Smooth muscle cell (in vitro differentiated cells): ENCODE measurements at regions not wholly inside any gene's neighbourhood (a gene's known extent, or its start where the extent isn't known, plus 50 kb on each side); places are given as distances from the start of the nearest gene placed in this dataset.

Experiments used
- DNase-seq: peaks from one replicate; lab custom pipeline; 2025; ENCODE audit not compliant: unreplicated experiment; lab: John Stamatoyannopoulos, UW
- H2AFZ ChIP-seq: fragments of 200-600 bp; sonication (generic); 2 replicates; pipeline ENCODE4 v1.6.0; 2016; ENCODE audit warnings: antibody characterized with exemption, low read depth, mild to moderate bottlenecking
- H3F3A ChIP-seq: fragments of 200-600 bp; sonication (generic); 2 replicates; pipeline ENCODE4 v1.6.0; 2017; ENCODE audit warnings: antibody characterized with exemption, low read depth
- H3K27ac ChIP-seq: fragments of 200-600 bp; sonication (generic); 2 replicates; pipeline ENCODE4 v1.5.1; 2016; ENCODE audit warnings: low read depth, mild to moderate bottlenecking
- H3K27me3 ChIP-seq: fragments of 200-600 bp; sonication (generic); 2 replicates; pipeline ENCODE4 v1.6.1; 2016; ENCODE audit warnings: low read depth, mild to moderate bottlenecking
- H3K36me3 ChIP-seq: fragments of 200-600 bp; sonication (generic); 2 replicates; pipeline ENCODE4 v1.5.1; 2016; ENCODE audit warnings: low read depth
- H3K4me1 ChIP-seq: fragments of 200-600 bp; sonication (generic); 2 replicates; pipeline ENCODE4 v1.5.1; 2016; ENCODE audit warnings: low read depth
- H3K4me2 ChIP-seq: fragments of 200-600 bp; sonication (generic); 2 replicates; pipeline ENCODE4 v1.6.0; 2016; ENCODE audit warnings: mild to moderate bottlenecking
- H3K4me3 ChIP-seq: fragments of 200-600 bp; sonication (generic); 2 replicates; pipeline ENCODE4 v1.5.1; 2016; ENCODE audit warnings: mild to moderate bottlenecking
- H3K79me2 ChIP-seq: fragments of 200-600 bp; sonication (generic); 2 replicates; pipeline ENCODE4 v1.6.0; 2016; ENCODE audit warnings: low read depth, mild to moderate bottlenecking
- H3K9ac ChIP-seq: fragments of 200-600 bp; sonication (generic); 2 replicates; pipeline ENCODE4 v1.6.0; 2016; ENCODE audit warnings: low read depth
- H3K9me3 ChIP-seq: fragments of 200-600 bp; sonication (generic); replicated peaks from 2 replicates; pipeline ENCODE4 v1.5.1; 2016; ENCODE audit warnings: low read depth
- H4K20me1 ChIP-seq: fragments of 200-600 bp; sonication (generic); 2 replicates; pipeline ENCODE4 v1.6.0; 2016; ENCODE audit warnings: low read depth
- CTCF ChIP-seq: fragments of 200-600 bp; sonication (generic); IDR thresholded peaks from 2 replicates; pipeline ENCODE4 v1.5.1; 2017; ENCODE audit warnings: borderline replicate concordance, mild to moderate bottlenecking, antibody characterized with exemption; ENCODE audit not compliant: insufficient read depth, poor library complexity, severe bottlenecking
- WGBS: methylation state at CpG from one replicate; pipeline ENCODE4 v1.1.7; 2016; ENCODE audit warnings: low lambda C conversion rate; 5-methylcytosine and 5-hydroxymethylcytosine counted together

GRCh38 chr5:68467208-68467607 lies 251.7 kb downstream of the PIK3R1 start:
- DNase-seq: no peak
- H3K4me1 ChIP-seq: no peaks in the 10 kb centered on the region
- H3K4me2 ChIP-seq: no peak overlapping the region
- H3F3A ChIP-seq: no peaks in the 10 kb centered on the region
- no peaks in the 10 kb centered on the region for H4K20me1 ChIP-seq
- no peaks in the 10 kb centered on the region for H3K79me2 ChIP-seq
- H3K9me3 ChIP-seq: no peaks in the 10 kb centered on the region
- no peaks in the 10 kb centered on the region for H3K27me3 ChIP-seq
- H3K27ac ChIP-seq: no peak overlapping the region
- 85% methylated on average over 2 of the region's 2 CpGs for whole genome bisulfite sequencing
- H2AFZ ChIP-seq: no peak overlapping the region
- no peak overlapping the region for H3K4me3 ChIP-seq
- H3K9ac ChIP-seq: no peak overlapping the region
- TF ChIP-seq CTCF: no peak
- H3K36me3 ChIP-seq: no peaks in the 10 kb centered on the region

- Histone ChIP-seq H3K4me1 (no peaks in the 10 kb centered on the region), H3K4me2 (no peak overlapping the region), H4K20me1 (no peaks in the 10 kb centered on the region), H3F3A (no peaks in the 10 kb centered on the region), H2AFZ (no peak overlapping the region), H3K27me3 (no peaks in the 10 kb centered on the region), H3K27ac (no peak overlapping the region), H3K4me3 (no peak overlapping the region), H3K79me2 (no peaks in the 10 kb centered on the region), H3K36me3 (no peaks in the 10 kb centered on the region), H3K9me3 (no peaks in the 10 kb centered on the region), H3K9ac (no peak overlapping the region)
- no peak for TF ChIP-seq CTCF
- DNase-seq: no peak
- WGBS: 95% methylated on average over 2 of the region's 2 CpGs
Observed at GRCh38 chr5:68467794-68468193, 252.2 kb downstream of the PIK3R1 start.

GRCh38 chr5:68468322-68468721 lies 252.8 kb downstream of the PIK3R1 start:
- WGBS: 98% methylated on average over 4 of the region's 4 CpGs
- Histone ChIP-seq H3K9ac (no peak overlapping the region), H4K20me1 (no peaks in the 10 kb centered on the region), H3K4me1 (no peaks in the 10 kb centered on the region), H3K9me3 (no peaks in the 10 kb centered on the region), H3K4me3 (no peak overlapping the region), H3K27me3 (no peaks in the 10 kb centered on the region), H3F3A (no peaks in the 10 kb centered on the region), H2AFZ (no peak overlapping the region), H3K4me2 (no peak overlapping the region), H3K27ac (no peak overlapping the region), H3K79me2 (no peaks in the 10 kb centered on the region), H3K36me3 (no peaks in the 10 kb centered on the region)
- DNase-seq: no peak
- TF ChIP-seq CTCF: no peak

GRCh38 chr5:68475476-68475983 lies 260.0 kb downstream of the PIK3R1 start:
- H4K20me1 ChIP-seq: no peaks in the 10 kb centered on the region
- no peak overlapping the region for H3K4me3 ChIP-seq
- H3K27ac ChIP-seq: no peak overlapping the region
- no peaks in the 10 kb centered on the region for H3K79me2 ChIP-seq
- WGBS: 64% methylated on average over 7 of the region's 7 CpGs
- DNase-seq: no peak
- H3F3A ChIP-seq: no peaks in the 10 kb centered on the region
- peak overlapping the region; percentile 70 for H2AFZ ChIP-seq
- H3K27me3 ChIP-seq: no peaks in the 10 kb centered on the region
- H3K9me3 ChIP-seq: no peaks in the 10 kb centered on the region
- H3K36me3 ChIP-seq: no peaks in the 10 kb centered on the region
- no peak overlapping the region for H3K9ac ChIP-seq
- no peak for TF ChIP-seq CTCF
- no peaks in the 10 kb centered on the region for H3K4me1 ChIP-seq
- H3K4me2 ChIP-seq: no peak overlapping the region
